ENCODE measurements at regions not wholly inside any gene's neighbourhood (a gene's known extent, or its start where the extent isn't known, plus 50 kb on each side); places are given as distances from the start of the nearest gene placed in this dataset.

- TF ChIP-seq CTCF (IDR thresholded peaks at IDR 0.05; ENCODE audit: control insufficient read depth, extremely low read depth, insufficient read depth): no peak
- H3K4me3 ChIP-seq (ENCODE audit: low read depth, low read length): no peak overlapping the region
- DNase-seq (ENCODE audit: low read depth): no peak
These were observed 66.7 kb downstream of the BARHL2 start for GRCh38 chr1:90650401-90650800.

- no peak for TF ChIP-seq CTCF (IDR thresholded peaks at IDR 0.05; ENCODE audit: control insufficient read depth, extremely low read depth, insufficient read depth)
- H3K4me3 ChIP-seq (ENCODE audit: low read depth, low read length): no peak overlapping the region
- DNase-seq (ENCODE audit: low read depth): no peak
These were observed 76.8 kb downstream of the BARHL2 start for GRCh38 chr1:90640325-90640724.

GRCh38 chr1:90622666-90623065 is 94.4 kb downstream of the BARHL2 start:
- TF ChIP-seq CTCF (IDR thresholded peaks at IDR 0.05; ENCODE audit: control insufficient read depth, extremely low read depth, insufficient read depth): no peak
- DNase-seq (ENCODE audit: low read depth): no peak
- H3K4me3 ChIP-seq (ENCODE audit: low read depth, low read length): no peak overlapping the region

- TF ChIP-seq CTCF (IDR thresholded peaks at IDR 0.05; ENCODE audit: control insufficient read depth, extremely low read depth, insufficient read depth): no peak
- no peak for DNase-seq (ENCODE audit: low read depth)
These were observed 95.1 kb downstream of the BARHL2 start for GRCh38 chr1:90621986-90622385.

GRCh38 chr1:90616395-90616794 is 100.7 kb downstream of the BARHL2 start:
- DNase-seq (ENCODE audit: low read depth): no peak
- no peak overlapping the region for H3K4me3 ChIP-seq (ENCODE audit: low read depth, low read length)
- peak; percentile 63 for TF ChIP-seq CTCF (IDR thresholded peaks at IDR 0.05; ENCODE audit: control insufficient read depth, extremely low read depth, insufficient read depth)

More at GRCh38 chr1:90621986-90622385, 95.1 kb downstream of the BARHL2 start:
- H3K4me3 ChIP-seq (ENCODE audit: low read depth, low read length): no peak overlapping the region

GRCh38 chr1:90614872-90615271 is 102.2 kb downstream of the BARHL2 start:
- peak; percentile 21; the same call in 1 of the 2 replicates for TF ChIP-seq CTCF (IDR thresholded peaks at IDR 0.05; ENCODE audit: control insufficient read depth, extremely low read depth, insufficient read depth)
- no peak overlapping the region for H3K4me3 ChIP-seq (ENCODE audit: low read depth, low read length)
- no peak for DNase-seq (ENCODE audit: low read depth)

GRCh38 chr1:90613371-90613770 is 103.7 kb downstream of the BARHL2 start:
- no peak for TF ChIP-seq CTCF (IDR thresholded peaks at IDR 0.05; ENCODE audit: control insufficient read depth, extremely low read depth, insufficient read depth)
- no peak for DNase-seq (ENCODE audit: low read depth)

More at GRCh38 chr1:90613371-90613770, 103.7 kb downstream of the BARHL2 start:
- no peak overlapping the region for H3K4me3 ChIP-seq (ENCODE audit: low read depth, low read length)

Measured in LNCaP clone FGC (cell line).